IgD-negative memory B cell (primary cell): ENCODE measurements at regions not wholly inside any gene's neighbourhood (a gene's known extent, or its start where the extent isn't known, plus 50 kb on each side); places are given as distances from the start of the nearest gene placed in this dataset.

ENCODE experiments used
- H3K27ac Mint-ChIP-seq, 3 donors: one replicate each; pipeline ENCODE4 v1.8.0; 2020 to 2022; ENCODE audit warnings: mild to moderate bottlenecking in 3 of 3, mixed read lengths in 3 of 3, moderate library complexity in 1 of 3
- H3K27me3 Mint-ChIP-seq: one replicate; pipeline ENCODE4 v1.8.0; 2021; ENCODE audit warnings: mixed read lengths
- H3K36me3 Mint-ChIP-seq: one replicate; pipeline ENCODE4 v1.8.0; 2020; ENCODE audit warnings: mild to moderate bottlenecking, mixed read lengths
- H3K4me1 Mint-ChIP-seq, 3 donors: one replicate each; pipeline ENCODE4 v1.8.0; 2020 to 2022; ENCODE audit warnings: mixed read lengths in 3 of 3, mild to moderate bottlenecking in 1 of 3
- H3K4me3 Mint-ChIP-seq, 4 donors: one replicate each; pipeline ENCODE4 v1.8.0; 2020 to 2022; ENCODE audit warnings: mild to moderate bottlenecking in 4 of 4, mixed read lengths in 4 of 4, moderate library complexity in 3 of 4
- H3K9me3 Mint-ChIP-seq, 3 donors: one replicate each; pipeline ENCODE4 v1.8.0; 2020 to 2021; ENCODE audit warnings: mixed read lengths in 3 of 3, mild to moderate bottlenecking in 1 of 3

GRCh38 chr1:64318428-64318827 is 115.0 kb downstream of the UBE2U start:
- Mint-ChIP-seq H3K9me3 (no peaks in the 10 kb centered on the region), H3K4me3 (no peak overlapping the region), H3K27ac (no peak overlapping the region), H3K27me3 (peaks cover 2% of the 10 kb centered on the region), H3K4me1 (no peaks in the 10 kb centered on the region), H3K36me3 (peaks cover 1% of the 10 kb centered on the region)

- H3K27ac Mint-ChIP-seq, result no peak overlapping the region
- H3K4me3 Mint-ChIP-seq, result no peak overlapping the region
- H3K36me3 Mint-ChIP-seq, result peaks cover 1% of the 10 kb centered on the region
- H3K9me3 Mint-ChIP-seq, result no peaks in the 10 kb centered on the region
- H3K4me1 Mint-ChIP-seq, result no peaks in the 10 kb centered on the region
- peaks cover 2% of the 10 kb centered on the region for H3K27me3 Mint-ChIP-seq
Observed at GRCh38 chr1:64320007-64320406, 116.6 kb downstream of the UBE2U start.

DNA sequence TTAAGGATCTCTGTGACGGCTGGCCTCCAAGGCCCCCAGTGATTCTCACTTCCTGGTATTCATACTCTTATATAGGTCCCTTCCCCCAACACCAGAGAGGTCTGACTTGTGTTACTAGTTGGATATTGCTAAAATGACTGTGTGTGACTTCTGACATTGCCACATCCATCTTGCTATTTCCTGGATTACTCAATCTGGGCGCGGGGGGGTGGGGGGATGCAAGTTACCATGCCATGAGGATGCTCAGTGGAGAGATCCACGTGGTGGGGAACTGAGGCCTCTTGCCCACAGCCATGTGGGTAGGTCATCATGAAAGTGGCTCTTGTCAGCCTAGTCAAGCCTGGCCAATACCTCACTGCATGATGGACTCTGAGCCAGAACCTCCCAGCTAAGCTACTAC is 117.0 kb downstream of the UBE2U start:
- Mint-ChIP-seq H3K27me3 (peaks cover 3% of the 10 kb centered on the region), H3K4me3 (no peak overlapping the region), H3K27ac (no peak overlapping the region), H3K36me3 (peaks cover 1% of the 10 kb centered on the region), H3K4me1 (no peaks in the 10 kb centered on the region), H3K9me3 (no peaks in the 10 kb centered on the region)

- Mint-ChIP-seq H3K36me3 (peaks cover 1% of the 10 kb centered on the region), H3K27ac (no peak overlapping the region), H3K27me3 (peaks cover 3% of the 10 kb centered on the region)
Observed at GRCh38 chr1:64320922-64321614, 117.6 kb downstream of the UBE2U start.

GRCh38 chr1:64323054-64323453 is 119.6 kb downstream of the UBE2U start:
- peaks cover 1% of the 10 kb centered on the region for H3K36me3 Mint-ChIP-seq
- no peak overlapping the region for H3K27ac Mint-ChIP-seq
- no peaks in the 10 kb centered on the region for H3K4me1 Mint-ChIP-seq
- peaks cover 3% of the 10 kb centered on the region for H3K27me3 Mint-ChIP-seq
- no peak overlapping the region for H3K4me3 Mint-ChIP-seq
- peaks cover 0 to 2% (median 0%) of the 10 kb centered on the region in 3 donors for H3K9me3 Mint-ChIP-seq

More at GRCh38 chr1:64320922-64321614, 117.6 kb downstream of the UBE2U start:
- Mint-ChIP-seq H3K4me1 (no peaks in the 10 kb centered on the region), H3K4me3 (no peak overlapping the region), H3K9me3 (no peaks in the 10 kb centered on the region)

GRCh38 chr1:64323882-64324281 is 120.5 kb downstream of the UBE2U start:
- H3K36me3 Mint-ChIP-seq, result peaks cover 1% of the 10 kb centered on the region
- peaks cover 3% of the 10 kb centered on the region for H3K27me3 Mint-ChIP-seq
- H3K27ac Mint-ChIP-seq, result no peak overlapping the region
- H3K4me1 Mint-ChIP-seq, result no peaks in the 10 kb centered on the region
- peaks cover 0 to 2% (median 0%) of the 10 kb centered on the region in 3 donors for H3K9me3 Mint-ChIP-seq
- H3K4me3 Mint-ChIP-seq, result no peak overlapping the region

DNA sequence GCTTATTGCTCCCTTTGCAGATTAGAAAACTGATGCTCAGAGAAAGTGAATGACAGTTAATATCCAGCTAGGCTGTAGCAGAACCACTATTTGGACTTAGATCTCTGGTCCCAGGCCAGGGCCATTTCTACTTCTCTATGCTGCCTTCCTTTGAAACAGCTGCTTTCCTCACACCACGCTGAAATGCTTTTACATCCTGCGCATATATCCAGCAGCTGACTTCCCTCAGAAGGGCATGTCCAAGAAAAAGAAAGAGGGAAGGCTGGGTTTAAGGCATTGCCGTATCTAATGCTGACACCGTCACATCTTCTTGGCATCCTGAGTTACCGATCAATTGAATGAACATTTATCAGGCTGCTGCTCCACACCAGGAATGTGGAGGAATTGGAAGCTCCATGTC is 122.4 kb downstream of the UBE2U start:
- Mint-ChIP-seq H3K4me1 (no peaks in the 10 kb centered on the region), H3K4me3 (no peak overlapping the region), H3K27ac (no peak overlapping the region), H3K27me3 (peaks cover 5% of the 10 kb centered on the region), H3K9me3 (peaks cover 0 to 2% (median 0%) of the 10 kb centered on the region in 3 donors), H3K36me3 (peaks cover 1% of the 10 kb centered on the region)

- H3K4me1 Mint-ChIP-seq, result no peaks in the 10 kb centered on the region
Observed at GRCh38 chr1:64327119-64327518, 123.7 kb downstream of the UBE2U start.

DNA sequence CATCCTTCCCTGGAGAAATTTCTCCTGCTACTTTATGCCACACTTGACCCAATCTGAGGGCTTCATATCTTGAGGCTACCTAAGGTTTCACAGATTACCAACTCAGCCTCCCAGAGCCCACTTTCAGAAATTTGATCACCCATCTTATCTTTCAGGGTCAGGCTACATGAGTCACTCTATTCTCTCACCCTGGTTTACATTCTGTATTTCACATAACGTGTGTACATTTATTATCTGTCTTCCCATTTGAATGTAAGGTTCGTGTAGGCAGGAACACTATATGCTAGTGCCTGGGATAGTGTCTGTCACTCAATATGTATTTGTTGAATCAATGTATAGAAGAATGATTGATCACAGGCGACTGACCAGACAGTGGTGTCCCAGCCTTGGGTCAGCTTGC is 124.8 kb downstream of the UBE2U start:
- H3K4me1 Mint-ChIP-seq, result no peaks in the 10 kb centered on the region
- H3K9me3 Mint-ChIP-seq, result peaks cover 0 to 2% (median 0%) of the 10 kb centered on the region in 3 donors
- no peak overlapping the region for H3K27ac Mint-ChIP-seq
- H3K27me3 Mint-ChIP-seq, result peaks cover 3% of the 10 kb centered on the region
- no peak overlapping the region for H3K4me3 Mint-ChIP-seq
- H3K36me3 Mint-ChIP-seq, result no peaks in the 10 kb centered on the region

More at GRCh38 chr1:64327119-64327518, 123.7 kb downstream of the UBE2U start:
- no peak overlapping the region for H3K4me3 Mint-ChIP-seq
- H3K27me3 Mint-ChIP-seq, result peaks cover 3% of the 10 kb centered on the region
- H3K9me3 Mint-ChIP-seq, result peaks cover 0 to 2% (median 0%) of the 10 kb centered on the region in 3 donors
- H3K27ac Mint-ChIP-seq, result no peak overlapping the region
- H3K36me3 Mint-ChIP-seq, result peaks cover 1% of the 10 kb centered on the region

GRCh38 chr1:64330839-64331238 is 127.4 kb downstream of the UBE2U start:
- H3K4me1 Mint-ChIP-seq, result no peaks in the 10 kb centered on the region
- peaks cover 0 to 2% (median 2%) of the 10 kb centered on the region in 3 donors for H3K9me3 Mint-ChIP-seq
- no peaks in the 10 kb centered on the region for H3K36me3 Mint-ChIP-seq
- peaks cover 1% of the 10 kb centered on the region for H3K27me3 Mint-ChIP-seq
- H3K4me3 Mint-ChIP-seq, result no peak overlapping the region
- no peak overlapping the region for H3K27ac Mint-ChIP-seq

GRCh38 chr1:64335636-64336035 is 132.2 kb downstream of the UBE2U start:
- H3K4me1 Mint-ChIP-seq, result no peaks in the 10 kb centered on the region

GRCh38 chr1:64337475-64337874 is 132.5 kb upstream of the CACHD1 start:
- peaks cover 3% of the 10 kb centered on the region for H3K27me3 Mint-ChIP-seq
- H3K4me1 Mint-ChIP-seq, result no peaks in the 10 kb centered on the region
- H3K36me3 Mint-ChIP-seq, result no peaks in the 10 kb centered on the region
- no peak overlapping the region for H3K27ac Mint-ChIP-seq
- peaks cover 0 to 4% (median 1%) of the 10 kb centered on the region in 3 donors for H3K9me3 Mint-ChIP-seq
- no peak overlapping the region for H3K4me3 Mint-ChIP-seq

More at GRCh38 chr1:64335636-64336035, 132.2 kb downstream of the UBE2U start:
- Mint-ChIP-seq H3K9me3 (peaks cover 0 to 4% (median 1%) of the 10 kb centered on the region in 3 donors), H3K4me3 (no peak overlapping the region), H3K27me3 (peaks cover 3% of the 10 kb centered on the region), H3K27ac (no peak overlapping the region), H3K36me3 (no peaks in the 10 kb centered on the region)

DNA sequence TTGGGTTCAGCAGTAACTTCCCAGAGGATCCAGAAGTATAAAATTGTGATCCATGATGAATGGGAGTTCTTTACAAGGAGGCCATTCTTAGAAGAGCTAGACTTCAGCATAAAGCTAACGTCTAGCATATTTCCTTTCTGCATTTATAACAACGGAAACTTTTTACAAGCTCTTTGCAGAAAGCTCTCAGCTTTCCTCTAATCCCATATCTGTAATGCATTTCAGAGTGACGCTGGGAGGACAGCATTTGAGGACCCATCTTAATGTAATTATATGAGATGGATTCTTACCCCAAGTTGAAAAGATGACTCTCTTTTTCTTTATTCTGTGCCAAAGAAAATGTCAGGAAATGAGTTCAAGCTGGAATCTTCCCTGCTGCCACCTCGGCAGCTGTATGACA is 132.0 kb upstream of the CACHD1 start:
- Mint-ChIP-seq H3K36me3 (no peaks in the 10 kb centered on the region), H3K4me1 (no peaks in the 10 kb centered on the region), H3K27me3 (peaks cover 3% of the 10 kb centered on the region)

DNA sequence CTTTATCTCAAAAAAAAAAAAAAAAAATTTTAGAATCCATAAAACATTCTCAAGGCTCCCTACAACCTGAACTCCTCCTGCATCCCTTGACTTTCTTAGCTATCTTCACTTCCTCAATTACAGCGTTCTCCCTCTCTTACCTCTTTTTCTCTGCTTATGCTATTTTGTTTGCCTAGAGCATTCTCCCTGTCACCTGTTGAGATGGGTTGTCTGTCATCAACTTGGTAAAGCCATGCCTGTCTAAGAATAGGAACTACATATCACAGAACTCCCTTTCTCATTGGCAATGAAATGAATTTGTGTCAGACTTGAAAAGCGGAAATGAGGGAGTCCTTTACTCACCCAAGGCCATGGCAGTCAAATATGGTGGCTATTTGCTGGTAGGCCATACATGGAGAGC is 129.6 kb upstream of the CACHD1 start:
- Mint-ChIP-seq H3K9me3 (peaks cover 0 to 2% (median 1%) of the 10 kb centered on the region in 3 donors), H3K27ac (no peak overlapping the region), H3K4me3 (no peak overlapping the region), H3K4me1 (no peaks in the 10 kb centered on the region), H3K36me3 (no peaks in the 10 kb centered on the region), H3K27me3 (peaks cover 3% of the 10 kb centered on the region)

More for the DNA sequence above, 132.0 kb upstream of the CACHD1 start:
- H3K27ac Mint-ChIP-seq, result no peak overlapping the region
- no peak overlapping the region for H3K4me3 Mint-ChIP-seq
- H3K9me3 Mint-ChIP-seq, result peaks cover 0 to 4% (median 1%) of the 10 kb centered on the region in 3 donors

- Mint-ChIP-seq H3K4me1 (no peaks in the 10 kb centered on the region), H3K36me3 (no peaks in the 10 kb centered on the region), H3K27me3 (peaks cover 5% of the 10 kb centered on the region), H3K27ac (no peak overlapping the region), H3K4me3 (no peak overlapping the region), H3K9me3 (peaks cover 0 to 4% (median 1%) of the 10 kb centered on the region in 3 donors)
Observed at GRCh38 chr1:64343105-64343822, 126.7 kb upstream of the CACHD1 start.

DNA sequence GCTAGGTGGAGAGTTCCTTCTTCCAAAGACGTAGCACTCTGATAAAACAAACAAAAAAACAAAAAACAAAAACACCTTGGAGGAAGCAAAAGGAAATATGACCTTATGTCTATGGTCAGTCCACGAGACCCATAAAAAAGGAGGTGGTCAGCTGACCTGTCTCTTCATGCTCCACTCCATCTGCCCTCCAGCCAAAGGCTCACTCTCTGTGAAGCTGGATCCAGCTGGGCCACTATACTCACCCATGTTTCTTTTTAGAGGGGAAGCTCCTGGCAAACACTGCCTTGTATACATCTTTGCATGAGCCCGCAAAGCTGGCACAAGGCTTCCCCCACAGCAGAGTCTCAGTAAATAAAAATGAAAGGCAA is 126.1 kb upstream of the CACHD1 start:
- no peak overlapping the region for H3K27ac Mint-ChIP-seq
- H3K4me1 Mint-ChIP-seq, result no peaks in the 10 kb centered on the region
- no peaks in the 10 kb centered on the region for H3K36me3 Mint-ChIP-seq
- H3K27me3 Mint-ChIP-seq, result peaks cover 5% of the 10 kb centered on the region
- no peak overlapping the region for H3K4me3 Mint-ChIP-seq
- H3K9me3 Mint-ChIP-seq, result peaks cover 0 to 4% (median 1%) of the 10 kb centered on the region in 3 donors
